ENCODE measurements at regions not wholly inside any gene's neighbourhood (a gene's known extent, or its start where the extent isn't known, plus 50 kb on each side); places are given as distances from the start of the nearest gene placed in this dataset.

DNA sequence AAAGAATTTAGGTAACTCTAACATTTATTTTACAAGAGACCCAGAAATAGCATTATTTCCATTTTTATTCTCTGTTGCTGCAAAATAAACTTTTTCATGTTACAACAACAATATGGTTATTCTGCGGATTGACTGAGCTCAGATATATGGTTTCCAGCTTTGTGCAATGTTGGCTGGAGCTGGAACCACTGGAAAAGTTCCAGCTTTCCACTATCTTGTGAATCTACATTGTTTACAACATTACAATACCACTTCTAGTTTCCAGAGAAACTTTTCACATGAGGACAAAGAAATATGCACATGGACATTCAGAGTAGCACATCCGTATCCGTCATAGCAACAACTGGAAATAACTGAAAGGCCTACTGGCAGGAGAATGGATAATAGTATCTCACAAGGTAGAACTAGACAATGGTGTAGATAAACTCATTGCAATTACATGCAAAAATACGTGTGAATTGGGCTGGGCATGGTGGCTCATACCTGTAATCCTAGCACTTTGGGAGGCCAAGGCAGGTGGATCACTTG, 436.1 kb upstream of the ADAMTS16 start:
- no peak overlapping the region for H3K27ac Mint-ChIP-seq
- H3K4me1 Mint-ChIP-seq (ENCODE audit: low read depth) = no peaks in the 10 kb centered on the region
- ATAC-seq (replicated peaks in 1 of 2) (no peak), DNase-seq (no peak)
- no peaks in the 10 kb centered on the region for H3K27me3 Mint-ChIP-seq (ENCODE audit: low read depth)
- no peaks in the 10 kb centered on the region for H3K36me3 Mint-ChIP-seq (ENCODE audit: insufficient read depth in 2 of 2)
- no peak overlapping the region for H3K4me3 Mint-ChIP-seq
- peaks cover 0 to 5% of the 10 kb centered on the region in 2 donors for H3K9me3 Mint-ChIP-seq

DNA sequence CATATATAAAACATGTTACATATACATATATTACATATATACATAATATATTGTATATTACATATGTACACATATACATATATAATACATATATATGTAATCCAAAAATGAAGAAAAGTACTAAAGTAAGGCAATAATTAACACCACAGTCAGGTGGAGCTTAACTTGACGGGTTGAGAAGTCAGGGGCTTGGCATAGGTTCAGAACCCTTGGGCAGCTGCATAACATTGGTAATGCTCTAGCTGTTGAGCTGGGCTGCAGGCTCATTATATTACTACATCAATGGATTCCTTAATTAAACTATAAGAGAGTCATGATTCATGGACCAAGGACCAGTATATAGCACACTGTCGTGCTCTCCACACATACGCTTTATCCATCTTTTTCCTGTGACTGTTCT, 435.2 kb upstream of the ADAMTS16 start:
- no peak for ATAC-seq (replicated peaks in 1 of 2)
- no peaks in the 10 kb centered on the region for H3K36me3 Mint-ChIP-seq (ENCODE audit: insufficient read depth in 2 of 2)
- H3K4me1 Mint-ChIP-seq (ENCODE audit: low read depth) = no peaks in the 10 kb centered on the region
- H3K9me3 Mint-ChIP-seq = peaks cover 0 to 5% of the 10 kb centered on the region in 2 donors
- H3K4me3 Mint-ChIP-seq = no peak overlapping the region
- DNase-seq = no peak
- no peak overlapping the region for H3K27ac Mint-ChIP-seq
- no peaks in the 10 kb centered on the region for H3K27me3 Mint-ChIP-seq (ENCODE audit: low read depth)

DNA sequence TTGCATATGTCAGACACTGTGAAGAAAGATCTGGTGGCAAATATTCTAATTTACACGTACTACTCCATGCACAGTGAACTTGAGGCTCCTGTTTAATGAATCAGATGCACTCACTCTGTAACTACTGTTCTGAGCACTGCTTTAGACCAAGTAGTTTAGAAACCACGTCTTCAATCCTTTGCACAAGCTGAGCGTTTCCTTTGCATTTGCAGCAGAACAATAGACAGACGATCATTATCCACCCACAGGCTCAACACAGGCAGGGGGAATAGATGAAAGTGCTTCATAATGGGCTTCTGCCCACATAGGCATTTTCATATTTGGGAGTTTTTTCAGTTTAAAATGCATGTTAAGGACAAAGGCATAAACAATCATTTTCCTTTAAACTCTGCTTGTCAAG, 423.3 kb upstream of the ADAMTS16 start:
- peaks cover 0 to 4% of the 10 kb centered on the region in 2 donors for H3K36me3 Mint-ChIP-seq (ENCODE audit: insufficient read depth in 2 of 2)
- ATAC-seq (replicated peaks in 1 of 2) (no peak), DNase-seq (no peak)
- no peaks in the 10 kb centered on the region for H3K4me1 Mint-ChIP-seq (ENCODE audit: low read depth)
- peaks cover 8 to 14% of the 10 kb centered on the region in 2 donors for H3K9me3 Mint-ChIP-seq
- no peaks in the 10 kb centered on the region for H3K27me3 Mint-ChIP-seq (ENCODE audit: low read depth)
- H3K4me3 Mint-ChIP-seq = no peak overlapping the region
- H3K27ac Mint-ChIP-seq = no peak overlapping the region

DNA sequence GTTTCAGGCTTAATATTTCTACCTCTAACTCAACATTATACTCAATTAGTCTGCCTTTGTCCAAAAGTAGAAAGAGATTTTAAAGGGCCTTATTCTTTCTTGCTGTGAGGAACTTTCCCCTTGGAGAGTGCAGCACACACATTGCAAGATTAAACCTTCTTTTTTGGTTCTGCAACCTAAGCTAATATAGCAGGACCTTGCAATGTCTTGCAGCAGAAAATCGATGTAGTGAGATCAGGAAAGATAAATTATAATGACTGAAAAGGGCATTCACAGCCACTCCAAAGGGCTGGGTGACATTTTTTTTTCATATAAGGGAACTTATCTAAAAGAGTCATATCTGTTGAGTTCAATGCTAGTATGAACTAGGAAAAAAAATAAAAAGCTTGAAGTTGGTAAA, 422.7 kb upstream of the ADAMTS16 start:
- Mint-ChIP-seq H3K9me3 (peaks cover 7 to 9% of the 10 kb centered on the region in 2 donors), H3K4me3 (no peak overlapping the region), H3K4me1 (ENCODE audit: low read depth) (no peaks in the 10 kb centered on the region), H3K27me3 (ENCODE audit: low read depth) (no peaks in the 10 kb centered on the region), H3K36me3 (ENCODE audit: insufficient read depth in 2 of 2) (peaks cover 0 to 3% of the 10 kb centered on the region in 2 donors), H3K27ac (no peak overlapping the region)
- DNase-seq (no peak), ATAC-seq (replicated peaks in 1 of 2) (no peak)

DNA sequence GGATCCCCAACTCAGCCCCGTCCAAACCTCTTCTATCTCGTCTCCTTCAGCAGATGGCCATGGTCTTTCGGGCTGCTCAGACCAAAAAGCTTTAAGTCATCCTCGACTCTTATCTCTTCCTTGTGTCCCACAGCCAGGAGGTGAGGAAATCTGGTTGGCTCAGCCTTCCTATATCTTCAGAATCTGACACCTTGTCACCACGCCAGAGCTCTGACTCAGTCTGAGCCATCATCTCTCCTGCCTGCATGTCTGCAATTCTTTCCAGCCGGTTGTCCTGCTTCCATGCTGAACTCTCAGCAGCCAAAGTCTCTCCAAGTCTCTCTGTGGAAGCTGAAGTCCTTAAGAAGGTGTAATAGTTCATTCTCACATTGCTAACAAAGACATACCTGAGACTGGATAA, 419.3 kb upstream of the ADAMTS16 start:
- Mint-ChIP-seq H3K9me3 (peaks cover 6 to 7% of the 10 kb centered on the region in 2 donors), H3K27ac (no peak overlapping the region), H3K27me3 (ENCODE audit: low read depth) (no peaks in the 10 kb centered on the region), H3K4me3 (no peak overlapping the region), H3K36me3 (ENCODE audit: insufficient read depth in 2 of 2) (no peaks in the 10 kb centered on the region), H3K4me1 (ENCODE audit: low read depth) (no peaks in the 10 kb centered on the region)
- ATAC-seq (replicated peaks in 1 of 2) = no peak
- no peak for DNase-seq

DNA sequence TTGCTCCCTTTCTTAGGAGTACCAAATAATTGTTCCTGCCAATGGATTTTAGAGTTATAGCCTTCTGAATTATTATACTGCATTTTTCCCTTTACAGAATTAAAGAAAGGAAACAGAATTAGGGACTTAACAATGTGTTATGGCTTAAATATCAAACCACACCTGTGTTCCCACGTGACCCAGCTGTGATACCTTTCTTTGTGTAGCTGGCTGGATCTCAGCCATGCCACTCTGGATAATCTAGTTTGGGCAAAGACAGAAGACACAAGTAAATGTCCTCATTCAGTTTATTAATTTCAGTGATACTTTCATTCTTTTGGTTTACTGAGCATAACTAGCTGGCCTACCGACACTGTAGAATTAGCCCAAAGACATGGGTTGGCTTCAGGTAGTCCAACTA, 417.2 kb upstream of the ADAMTS16 start:
- DNase-seq (no peak), ATAC-seq (replicated peaks in 1 of 2) (no peak)
- peaks cover 6 to 10% of the 10 kb centered on the region in 2 donors for H3K9me3 Mint-ChIP-seq
- H3K4me1 Mint-ChIP-seq (ENCODE audit: low read depth) = no peaks in the 10 kb centered on the region
- no peaks in the 10 kb centered on the region for H3K36me3 Mint-ChIP-seq (ENCODE audit: insufficient read depth in 2 of 2)
- no peak overlapping the region for H3K27ac Mint-ChIP-seq
- H3K27me3 Mint-ChIP-seq (ENCODE audit: low read depth) = no peaks in the 10 kb centered on the region
- no peak overlapping the region for H3K4me3 Mint-ChIP-seq

DNA sequence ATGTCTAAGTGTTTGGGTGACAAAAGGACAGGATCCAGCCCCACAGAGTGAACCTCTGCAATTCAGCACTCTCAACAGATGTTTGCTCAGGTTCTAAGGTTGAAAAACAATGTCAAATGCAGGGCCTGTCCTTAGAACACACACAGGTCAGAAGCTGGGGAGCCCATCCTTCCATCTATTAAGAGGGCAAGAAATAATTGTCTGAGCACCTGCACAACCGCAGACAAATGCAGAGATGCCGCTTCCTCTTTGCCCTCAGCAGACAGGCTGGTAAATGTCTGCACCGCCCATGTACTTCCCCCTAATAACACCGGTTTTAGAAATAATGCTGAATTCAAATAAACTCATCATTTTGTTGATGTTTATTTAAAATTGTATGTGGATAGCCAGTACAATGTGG, 414.5 kb upstream of the ADAMTS16 start:
- no peaks in the 10 kb centered on the region for H3K27me3 Mint-ChIP-seq (ENCODE audit: low read depth)
- H3K9me3 Mint-ChIP-seq = peaks cover 6 to 14% of the 10 kb centered on the region in 2 donors
- H3K27ac Mint-ChIP-seq = no peak overlapping the region
- H3K4me1 Mint-ChIP-seq (ENCODE audit: low read depth) = no peaks in the 10 kb centered on the region
- ATAC-seq (replicated peaks in 1 of 2) (no peak), DNase-seq (no peak)
- no peak overlapping the region for H3K4me3 Mint-ChIP-seq
- H3K36me3 Mint-ChIP-seq (ENCODE audit: insufficient read depth in 2 of 2) = no peaks in the 10 kb centered on the region

DNA sequence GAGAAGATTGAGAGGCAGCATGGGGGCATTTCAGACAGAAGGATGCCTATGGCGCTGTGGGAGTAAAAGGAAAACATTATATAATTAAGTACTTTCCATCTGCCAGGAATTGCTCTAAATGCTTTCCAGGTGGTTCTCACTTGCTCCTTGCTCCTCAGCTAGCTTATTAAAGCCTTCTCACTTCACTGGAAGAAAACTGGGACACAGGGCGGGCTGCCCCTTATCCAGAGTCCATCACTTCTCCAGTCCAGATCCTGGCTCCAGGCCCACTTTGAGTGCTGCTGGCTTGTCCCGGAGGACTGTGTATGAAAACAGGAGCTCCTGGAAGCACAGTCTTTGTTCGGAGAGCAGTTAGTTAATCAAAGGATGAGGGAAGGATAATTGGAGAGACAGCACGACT, 409.9 kb upstream of the ADAMTS16 start:
- no peak for DNase-seq
- no peak for ATAC-seq (replicated peaks in 1 of 2)
- Mint-ChIP-seq H3K27me3 (ENCODE audit: low read depth) (no peaks in the 10 kb centered on the region), H3K27ac (no peak overlapping the region), H3K36me3 (ENCODE audit: insufficient read depth in 2 of 2) (no peaks in the 10 kb centered on the region), H3K4me3 (no peak overlapping the region), H3K4me1 (ENCODE audit: low read depth) (no peaks in the 10 kb centered on the region), H3K9me3 (peaks cover 4 to 9% of the 10 kb centered on the region in 2 donors)

DNA sequence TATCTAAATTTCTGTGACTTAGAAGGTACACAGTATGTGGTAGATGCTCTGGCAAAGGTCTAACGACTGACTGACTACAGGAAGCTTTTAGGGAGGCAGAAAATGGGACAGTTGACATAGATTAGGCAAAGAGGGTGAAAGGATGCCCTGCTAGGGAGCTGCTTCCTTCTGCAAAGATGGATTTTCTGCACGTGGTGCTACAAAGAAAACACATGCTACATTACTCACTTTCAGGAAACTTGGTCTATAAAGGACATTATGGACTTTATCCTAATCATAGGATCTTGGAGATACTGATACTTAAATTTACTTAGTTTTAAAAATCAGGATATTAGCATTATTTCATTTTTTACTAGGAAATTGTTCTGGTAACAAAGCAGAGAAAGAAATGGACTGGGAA, 405.8 kb upstream of the ADAMTS16 start:
- Mint-ChIP-seq H3K9me3 (peaks cover 8 to 10% of the 10 kb centered on the region in 2 donors), H3K4me3 (no peak overlapping the region), H3K27ac (no peak overlapping the region), H3K27me3 (ENCODE audit: low read depth) (no peaks in the 10 kb centered on the region), H3K4me1 (ENCODE audit: low read depth) (no peaks in the 10 kb centered on the region), H3K36me3 (ENCODE audit: insufficient read depth in 2 of 2) (no peaks in the 10 kb centered on the region)
- DNase-seq (no peak), ATAC-seq (replicated peaks in 1 of 2) (no peak)

DNA sequence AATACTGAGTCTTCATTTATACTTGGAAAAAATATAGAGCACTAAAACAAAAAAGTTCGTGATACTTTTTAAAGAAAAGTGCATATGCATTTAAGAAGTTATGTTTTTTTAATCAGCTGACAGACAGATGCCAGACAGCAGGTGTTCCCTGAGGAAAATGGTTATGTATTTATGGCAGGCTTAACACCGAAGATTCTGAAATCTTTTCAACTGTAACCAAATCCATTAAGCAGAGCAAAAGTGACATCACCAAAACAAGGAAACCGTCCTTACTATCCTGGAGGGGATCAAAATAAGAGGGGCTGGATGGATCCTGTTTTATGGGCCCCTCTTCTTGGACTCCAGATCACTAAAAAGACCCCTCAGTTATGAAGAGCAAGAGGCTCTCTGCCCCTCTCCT, 404.9 kb upstream of the ADAMTS16 start:
- no peak overlapping the region for H3K27ac Mint-ChIP-seq
- H3K27me3 Mint-ChIP-seq (ENCODE audit: low read depth) = no peaks in the 10 kb centered on the region
- no peak overlapping the region for H3K4me3 Mint-ChIP-seq
- H3K4me1 Mint-ChIP-seq (ENCODE audit: low read depth) = no peaks in the 10 kb centered on the region
- DNase-seq = no peak
- ATAC-seq (replicated peaks in 1 of 2) = no peak
- peaks cover 8% of the 10 kb centered on the region in 2 donors for H3K9me3 Mint-ChIP-seq
- no peaks in the 10 kb centered on the region for H3K36me3 Mint-ChIP-seq (ENCODE audit: insufficient read depth in 2 of 2)

DNA sequence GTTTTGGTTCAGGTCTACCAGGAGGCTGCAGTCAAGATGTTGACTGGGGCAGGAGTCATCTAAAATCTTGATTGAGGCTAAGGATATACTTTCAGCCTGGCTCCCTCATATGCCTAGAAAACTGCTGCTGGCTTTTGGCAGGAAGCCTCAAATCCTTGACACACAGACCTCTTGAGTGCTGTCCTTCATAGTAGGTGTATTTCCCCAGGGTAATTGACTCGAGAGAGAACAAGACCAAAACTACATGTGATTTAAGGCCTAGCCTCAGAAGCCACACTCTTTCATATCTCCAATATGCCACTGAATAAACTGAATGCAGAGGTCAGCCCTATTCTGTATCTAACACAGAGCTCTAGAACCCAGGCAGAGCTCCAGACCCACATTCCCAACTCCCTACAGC, 402.3 kb upstream of the ADAMTS16 start:
- no peaks in the 10 kb centered on the region for H3K27me3 Mint-ChIP-seq (ENCODE audit: low read depth)
- no peaks in the 10 kb centered on the region for H3K4me1 Mint-ChIP-seq (ENCODE audit: low read depth)
- H3K9me3 Mint-ChIP-seq = peaks cover 9 to 14% of the 10 kb centered on the region in 2 donors
- H3K36me3 Mint-ChIP-seq (ENCODE audit: insufficient read depth in 2 of 2) = no peaks in the 10 kb centered on the region
- DNase-seq (no peak), ATAC-seq (replicated peaks in 1 of 2) (no peak)
- H3K27ac Mint-ChIP-seq = no peak overlapping the region
- H3K4me3 Mint-ChIP-seq = no peak overlapping the region

DNA sequence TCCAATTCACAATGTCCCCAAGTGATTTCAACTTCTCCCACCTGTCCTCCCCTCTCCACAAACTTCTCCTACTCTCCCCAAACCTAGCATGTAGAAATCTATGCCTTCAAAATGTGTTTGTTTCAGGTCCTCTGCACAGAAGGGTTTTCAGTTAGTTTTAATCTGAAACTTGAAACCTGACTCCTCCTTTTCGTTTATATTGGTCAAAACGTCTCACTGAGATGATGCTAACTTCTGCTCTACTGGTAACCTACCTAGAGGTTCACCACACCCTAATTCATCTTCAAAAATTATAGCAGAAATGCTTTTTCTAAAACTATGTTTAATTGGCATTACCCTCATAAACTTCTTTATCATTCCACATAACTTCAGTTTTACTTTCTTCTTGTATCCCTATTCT, 401.8 kb upstream of the ADAMTS16 start:
- H3K4me1 Mint-ChIP-seq (ENCODE audit: low read depth) = no peaks in the 10 kb centered on the region
- ATAC-seq (replicated peaks in 1 of 2) = no peak
- peaks cover 9 to 14% of the 10 kb centered on the region in 2 donors for H3K9me3 Mint-ChIP-seq
- H3K27me3 Mint-ChIP-seq (ENCODE audit: low read depth) = no peaks in the 10 kb centered on the region
- no peak overlapping the region for H3K4me3 Mint-ChIP-seq
- no peaks in the 10 kb centered on the region for H3K36me3 Mint-ChIP-seq (ENCODE audit: insufficient read depth in 2 of 2)
- no peak overlapping the region for H3K27ac Mint-ChIP-seq
- DNase-seq = no peak

DNA sequence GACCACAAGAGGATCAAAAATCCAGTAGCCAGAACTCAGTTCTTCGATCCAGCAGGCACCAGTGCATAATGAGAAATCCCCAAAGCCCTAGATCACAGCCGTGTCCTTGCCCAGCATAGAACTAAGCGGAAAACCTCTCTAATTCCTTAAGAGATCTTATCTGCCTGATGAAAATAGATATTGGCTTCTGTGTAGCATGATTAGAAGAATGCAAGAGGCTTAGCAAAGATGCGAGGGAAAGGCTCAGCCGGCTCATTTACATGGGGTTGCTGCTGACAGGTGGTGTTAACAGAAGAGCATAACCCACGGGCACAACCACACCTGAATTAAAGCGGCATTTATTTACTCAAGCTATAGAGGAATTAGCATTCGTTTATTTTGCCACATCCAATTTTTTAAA, 400.0 kb upstream of the ADAMTS16 start:
- Mint-ChIP-seq H3K4me3 (no peak overlapping the region), H3K36me3 (ENCODE audit: insufficient read depth in 2 of 2) (no peaks in the 10 kb centered on the region), H3K27ac (no peak overlapping the region), H3K27me3 (ENCODE audit: low read depth) (no peaks in the 10 kb centered on the region), H3K4me1 (ENCODE audit: low read depth) (no peaks in the 10 kb centered on the region), H3K9me3 (peaks cover 6 to 12% of the 10 kb centered on the region in 2 donors)
- DNase-seq (no peak), ATAC-seq (replicated peaks in 1 of 2) (no peak)

DNA sequence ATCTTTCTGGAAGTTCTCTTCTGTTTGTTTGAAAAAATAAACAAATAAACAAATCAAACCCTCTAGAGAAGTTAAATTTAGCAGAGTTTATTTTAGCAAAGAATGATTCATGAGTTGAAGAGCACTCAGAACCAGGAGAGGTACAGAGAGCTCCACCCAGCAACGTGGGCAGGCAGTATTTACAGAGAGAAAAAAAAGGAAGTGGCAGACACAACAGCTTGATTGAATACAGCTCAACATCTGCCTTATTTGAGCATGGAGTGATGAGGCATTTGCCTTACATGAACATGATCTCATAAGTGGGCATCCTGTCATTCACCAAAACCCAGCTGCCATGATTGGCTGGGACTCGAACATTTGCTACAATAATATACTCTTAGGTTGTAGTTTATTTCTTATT, 381.6 kb upstream of the ADAMTS16 start:
- no peak for DNase-seq
- Mint-ChIP-seq H3K27me3 (ENCODE audit: low read depth) (no peaks in the 10 kb centered on the region), H3K4me1 (ENCODE audit: low read depth) (no peaks in the 10 kb centered on the region), H3K36me3 (ENCODE audit: insufficient read depth in 2 of 2) (peaks cover 0 to 2% of the 10 kb centered on the region in 2 donors), H3K27ac (no peak overlapping the region), H3K4me3 (no peak overlapping the region), H3K9me3 (peaks cover 2 to 4% of the 10 kb centered on the region in 2 donors)
- ATAC-seq (replicated peaks in 1 of 2) = no peak

All from activated T-cell treated with anti-CD3 and anti-CD28 coated beads, Interleukin-2, amount 50 U/mL, for 72 hours (primary cell).